ENCODE measurements at regions not wholly inside any gene's neighbourhood (a gene's known extent, or its start where the extent isn't known, plus 50 kb on each side); places are given as distances from the start of the nearest gene placed in this dataset.
"Not testable (repeated sequence)": the region's sequence is repeated elsewhere in the genome, so short reads cannot be mapped to it uniquely, and the experiment has no call there.

GRCh38 chr7:32214913-32215312, 144.7 kb upstream of the PDE1C start:
- Histone ChIP-seq H3K27ac (replicated peaks) (no peak overlapping the region), H3K36me3 (no peaks in the 10 kb centered on the region), H3K9me3 (replicated peaks) (no peaks in the 10 kb centered on the region), H3K27me3 (ENCODE audit: low read depth) (peaks cover 28% of the 10 kb centered on the region), H3K4me1 (peaks cover 4% of the 10 kb centered on the region), H3K4me3 (no peak overlapping the region)
- intact Hi-C loops (cut with micrococcal nuclease): loop anchor here (5.0 kb wide), 1 partner anchor 132 kb away; no protein-coding TSS in a partner anchor
- no peak for TF ChIP-seq CTCF (IDR thresholded peaks at IDR 0.05; ENCODE audit: borderline replicate concordance)
- no peak for DNase-seq

GRCh38 chr7:32212321-32212720, 142.1 kb upstream of the PDE1C start:
- Histone ChIP-seq H3K4me3 (no peak overlapping the region), H3K27ac (replicated peaks) (no peak overlapping the region), H3K27me3 (ENCODE audit: low read depth) (peaks cover 26% of the 10 kb centered on the region), H3K4me1 (no peaks in the 10 kb centered on the region), H3K9me3 (replicated peaks) (no peaks in the 10 kb centered on the region), H3K36me3 (no peaks in the 10 kb centered on the region)
- intact Hi-C loops (cut with micrococcal nuclease): loop anchor here (5.0 kb wide), 1 partner anchor 135 kb away; no protein-coding TSS in a partner anchor
- no peak for DNase-seq
- no peak for TF ChIP-seq CTCF (IDR thresholded peaks at IDR 0.05; ENCODE audit: borderline replicate concordance)

- peaks cover 9% of the 10 kb centered on the region for H3K4me1 ChIP-seq
- no peaks in the 10 kb centered on the region for H3K36me3 ChIP-seq
- peak; percentile 19 for DNase-seq
- no peaks in the 10 kb centered on the region for H3K9me3 ChIP-seq (replicated peaks)
- intact Hi-C loops (cut with micrococcal nuclease): no loop called here
- H3K27ac ChIP-seq (replicated peaks): no peak overlapping the region
- H3K4me3 ChIP-seq: no peak overlapping the region
- peak; percentile 55 for TF ChIP-seq CTCF (IDR thresholded peaks at IDR 0.05; ENCODE audit: borderline replicate concordance)
- H3K27me3 ChIP-seq (ENCODE audit: low read depth): peaks cover 11% of the 10 kb centered on the region
These were observed 136.8 kb upstream of the PDE1C start for GRCh38 chr7:32206987-32207386.

GRCh38 chr7:32206488-32206887, 136.3 kb upstream of the PDE1C start:
- no peak for DNase-seq
- peaks cover 9% of the 10 kb centered on the region for H3K4me1 ChIP-seq
- H3K4me3 ChIP-seq: no peak overlapping the region
- peaks cover 10% of the 10 kb centered on the region for H3K27me3 ChIP-seq (ENCODE audit: low read depth)
- H3K9me3 ChIP-seq (replicated peaks): no peaks in the 10 kb centered on the region
- H3K27ac ChIP-seq (replicated peaks): no peak overlapping the region
- no peaks in the 10 kb centered on the region for H3K36me3 ChIP-seq
- no peak for TF ChIP-seq CTCF (IDR thresholded peaks at IDR 0.05; ENCODE audit: borderline replicate concordance)
- intact Hi-C loops (cut with micrococcal nuclease): no loop called here

GRCh38 chr7:32205298-32205824, 135.2 kb upstream of the PDE1C start:
- H3K27me3 ChIP-seq (ENCODE audit: low read depth): peaks cover 10% of the 10 kb centered on the region
- H3K36me3 ChIP-seq; H3K4me1 ChIP-seq; H3K9me3 ChIP-seq (replicated peaks); DNase-seq; H3K4me3 ChIP-seq; H3K27ac ChIP-seq (replicated peaks): not testable (repeated sequence)
- intact Hi-C loops (cut with micrococcal nuclease): loop anchor here (2.0 kb wide), 1 partner anchor 461 kb away; no protein-coding TSS in a partner anchor

- Histone ChIP-seq H3K27ac (replicated peaks) (no peak overlapping the region), H3K36me3 (no peaks in the 10 kb centered on the region), H3K9me3 (replicated peaks) (no peaks in the 10 kb centered on the region), H3K27me3 (ENCODE audit: low read depth) (peaks cover 10% of the 10 kb centered on the region), H3K4me3 (peak overlapping the region; percentile 55), H3K4me1 (peaks cover 9% of the 10 kb centered on the region)
- TF ChIP-seq CTCF (IDR thresholded peaks at IDR 0.05; ENCODE audit: borderline replicate concordance): peak; percentile 86
- intact Hi-C loops (cut with micrococcal nuclease): loop anchor here (2.0 kb wide), 1 partner anchor 460 kb away; no protein-coding TSS in a partner anchor
- peak; percentile 69 for DNase-seq
These were observed 134.3 kb upstream of the PDE1C start for GRCh38 chr7:32204361-32205018.
